ENCODE measurements at regions not wholly inside any gene's neighbourhood (a gene's known extent, or its start where the extent isn't known, plus 50 kb on each side); places are given as distances from the start of the nearest gene placed in this dataset.

GRCh38 chr15:79661411-79661810 is 229.3 kb downstream of the MINAR1 start:
- H3K4me1 Mint-ChIP-seq: no peaks in the 10 kb centered on the region
- Histone ChIP-seq H2AK5ac (ENCODE audit: insufficient read length, low read length) (no peak overlapping the region), H3K9ac (ENCODE audit: extremely low read depth, insufficient read length, low read length) (no peak overlapping the region), H4K91ac (ENCODE audit: insufficient read length, low read depth, low read length) (no peak overlapping the region), H3K14ac (ENCODE audit: insufficient read depth, low read length) (no peak overlapping the region), H3K4me2 (ENCODE audit: insufficient read depth, insufficient read length, low read length) (no peak overlapping the region), H3K4me1 (ENCODE audit: insufficient read depth, low read length) (no peaks in the 10 kb centered on the region), H2BK20ac (ENCODE audit: low read depth, low read length, poor library complexity, severe bottlenecking) (no peak overlapping the region), H3T11ph (ENCODE audit: low read length) (no peak overlapping the region), H3K27me3 (ENCODE audit: insufficient read depth, low read length) (no peaks in the 10 kb centered on the region), H2AFZ (ENCODE audit: low read length) (no peak overlapping the region), H3K23ac (ENCODE audit: insufficient read length, low read depth, low read length) (no peak overlapping the region), H2BK5ac (ENCODE audit: insufficient read length, low read length) (no peak overlapping the region), H3K9me3 (ENCODE audit: control insufficient read depth, low read depth, low read length) (no peaks in the 10 kb centered on the region), H3K79me2 (ENCODE audit: insufficient read depth, low read length) (no peaks in the 10 kb centered on the region), H3K4ac (ENCODE audit: low read depth, low read length) (no peak overlapping the region), H3K27ac (ENCODE audit: insufficient read length, low read depth, low read length) (no peak overlapping the region), H4K20me1 (ENCODE audit: control insufficient read depth, insufficient read depth, insufficient read length) (no peaks in the 10 kb centered on the region), H3K56ac (ENCODE audit: insufficient read length, low read depth, low read length) (no peak overlapping the region), H4K5ac (ENCODE audit: insufficient read length, low read depth, low read length) (no peak overlapping the region), H3K79me1 (ENCODE audit: insufficient read depth, low read depth, low read length, poor library complexity, severe bottlenecking) (no peaks in the 10 kb centered on the region), H2BK15ac (ENCODE audit: low read depth, low read length) (no peak overlapping the region), H3K23me2 (ENCODE audit: insufficient read length, low read depth, low read length, poor library complexity, severe bottlenecking) (no peaks in the 10 kb centered on the region), H2BK12ac (ENCODE audit: insufficient read length, low read depth, low read length) (no peak overlapping the region), H3K18ac (ENCODE audit: insufficient read length, low read depth, low read length) (no peak overlapping the region), H4K8ac (replicated peaks; ENCODE audit: insufficient read length, low read depth, low read length) (no peak overlapping the region), H2BK120ac (ENCODE audit: low read depth, low read length, poor library complexity, severe bottlenecking) (no peak overlapping the region)
- no CpG with 5 or more reads among the region's 1 CpG for WGBS (ENCODE audit: extremely low coverage, insufficient read length, low lambda C conversion rate)
- no peaks in the 10 kb centered on the region; the same call in 1 of the 2 replicates for H3K27me3 Mint-ChIP-seq (ENCODE audit: low read depth)
- no peak for TF ChIP-seq CTCF (conservative IDR thresholded peaks at IDR 0.05)
- no peaks in the 10 kb centered on the region for H3K36me3 Mint-ChIP-seq (ENCODE audit: insufficient read depth in 1 of 3, low read depth in 3 of 3)
- DNase-seq: no peak
- H3K27ac Mint-ChIP-seq: no peak overlapping the region
- no peaks in the 10 kb centered on the region for H3K9me3 Mint-ChIP-seq
- no peak overlapping the region for H3K4me3 Mint-ChIP-seq
